NCI-H2227 (cell line): ENCODE measurements at regions not wholly inside any gene's neighbourhood (a gene's known extent, or its start where the extent isn't known, plus 50 kb on each side); places are given as distances from the start of the nearest gene placed in this dataset.
A peak's percentile ranks its signal among the peaks of the same experiment; 100 is the strongest.
"Not testable (repeated sequence)": the region's sequence is repeated elsewhere in the genome, so short reads cannot be mapped to it uniquely, and the experiment has no call there.

ENCODE experiments used
- DNase-seq: peaks from one replicate; lab custom pipeline; 2025; ENCODE audit not compliant: unreplicated experiment; lab: John Stamatoyannopoulos, UW

DNA sequence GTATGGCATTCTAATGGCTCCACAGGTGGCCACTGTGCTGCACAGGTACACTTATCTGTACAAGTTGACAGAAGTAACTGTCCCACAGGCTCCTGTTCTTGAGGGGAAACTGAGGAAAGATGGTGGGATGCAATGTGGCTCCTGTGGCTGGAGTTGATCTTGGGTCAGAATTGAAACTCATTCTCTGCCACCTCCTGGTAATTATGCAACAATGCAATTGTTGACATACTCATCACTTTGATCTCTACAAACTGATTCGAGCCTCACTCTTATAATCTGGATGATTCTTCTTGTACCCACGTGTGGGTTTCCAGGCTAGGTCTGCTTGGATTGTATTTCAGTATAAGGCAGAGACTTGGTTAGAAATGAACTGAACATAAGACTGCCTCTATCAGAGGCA, 148.8 kb downstream of the CCNG2 start:
- no peak for DNase-seq

DNA sequence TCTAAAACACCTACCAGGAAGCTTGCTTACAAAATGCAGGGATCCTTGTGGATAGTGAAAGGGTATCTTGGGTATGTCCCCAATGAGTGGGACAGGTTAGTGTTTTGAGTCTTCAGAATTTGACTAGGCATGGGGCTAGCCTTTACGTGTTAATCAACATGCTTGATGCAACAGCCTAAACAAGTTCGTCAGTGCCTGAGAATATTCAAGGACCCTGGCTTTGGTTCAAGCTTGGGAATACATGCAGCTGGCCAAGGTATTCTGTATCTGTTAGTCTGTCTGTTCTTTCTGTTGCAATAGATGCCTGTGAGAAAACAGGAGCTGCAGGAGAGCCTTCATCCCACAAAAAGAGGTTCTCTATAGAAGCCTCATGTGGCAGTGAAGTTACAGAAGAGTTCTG, 149.5 kb downstream of the CCNG2 start:
- no peak for DNase-seq

DNA sequence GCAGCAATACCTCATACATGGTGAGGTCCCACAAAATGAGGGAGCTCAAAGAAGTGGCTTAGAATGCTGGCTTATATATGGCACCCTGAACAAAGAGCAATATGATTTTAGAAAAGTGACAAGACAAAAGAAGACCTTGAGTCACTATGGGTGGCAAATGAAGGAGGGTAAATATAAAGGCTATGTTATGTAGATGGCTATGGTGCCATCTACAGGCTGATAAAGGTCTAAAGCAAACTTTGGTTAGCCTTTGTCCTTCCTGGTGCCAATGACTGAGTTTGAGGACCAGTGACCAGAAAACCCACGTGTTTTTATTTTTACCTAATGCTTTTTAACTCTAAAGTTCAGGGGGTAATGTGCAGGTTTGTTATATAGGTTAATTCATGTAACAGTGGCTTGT, 151.8 kb downstream of the CCNG2 start:
- DNase-seq = peak; percentile 2

DNA sequence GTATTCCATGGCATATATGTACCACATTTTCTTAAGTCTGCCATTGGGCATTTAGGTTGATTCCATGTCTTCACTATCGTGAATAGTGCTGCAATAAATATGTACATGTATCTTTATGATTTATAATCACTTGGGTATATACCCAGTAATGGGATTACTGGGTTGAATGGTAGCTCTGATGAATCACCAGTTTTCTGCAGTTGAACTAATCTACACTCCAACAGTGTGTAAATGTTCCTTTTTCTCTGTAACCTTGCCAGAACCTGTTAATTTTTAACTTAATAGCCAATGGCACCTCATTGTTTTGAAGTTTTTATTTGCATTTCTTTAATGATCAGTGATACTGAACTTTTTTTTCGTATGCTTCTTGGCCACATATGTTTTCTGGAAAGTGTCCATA, 152.5 kb downstream of the CCNG2 start:
- DNase-seq = no peak

DNA sequence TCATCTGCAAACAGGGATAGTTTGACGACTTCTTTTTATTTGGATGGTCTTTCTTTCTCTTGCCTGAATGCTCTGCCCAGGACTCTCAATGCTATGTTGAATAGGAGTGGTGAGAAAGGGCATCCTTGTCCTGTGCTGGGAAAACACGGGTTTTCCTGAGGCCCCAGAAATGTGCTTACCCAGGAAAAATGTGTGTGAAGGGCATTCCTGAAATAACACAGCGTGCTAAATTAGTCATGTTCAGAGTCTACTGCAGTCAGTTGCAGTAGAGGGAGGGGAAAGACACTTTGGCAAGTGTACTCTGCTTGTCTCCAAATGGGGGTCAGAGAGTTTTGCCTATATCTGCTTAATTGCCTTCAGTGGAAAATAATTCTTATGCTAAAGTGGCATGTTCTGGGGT, 153.9 kb downstream of the CCNG2 start:
- DNase-seq = no peak

DNA sequence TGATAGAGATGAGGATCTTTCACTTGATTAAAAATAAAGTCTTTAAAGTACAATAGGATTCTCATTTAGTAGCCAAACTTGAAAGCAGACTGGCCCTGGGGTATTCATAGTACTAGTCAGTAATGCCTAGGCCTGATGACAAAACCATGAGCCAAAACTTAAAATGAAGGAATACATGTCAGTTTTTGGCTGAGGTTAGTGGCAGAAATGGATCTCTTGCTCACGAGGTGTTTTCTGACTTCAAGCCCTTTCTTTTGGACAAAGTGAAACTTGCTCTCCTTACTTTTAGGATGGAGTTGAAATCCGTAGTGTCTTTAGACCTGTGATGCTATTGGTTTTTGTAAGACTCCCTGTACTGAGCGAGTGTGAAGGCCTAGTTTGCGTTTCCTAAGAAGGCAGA, 157.7 kb downstream of the CCNG2 start:
- DNase-seq = no peak

DNA sequence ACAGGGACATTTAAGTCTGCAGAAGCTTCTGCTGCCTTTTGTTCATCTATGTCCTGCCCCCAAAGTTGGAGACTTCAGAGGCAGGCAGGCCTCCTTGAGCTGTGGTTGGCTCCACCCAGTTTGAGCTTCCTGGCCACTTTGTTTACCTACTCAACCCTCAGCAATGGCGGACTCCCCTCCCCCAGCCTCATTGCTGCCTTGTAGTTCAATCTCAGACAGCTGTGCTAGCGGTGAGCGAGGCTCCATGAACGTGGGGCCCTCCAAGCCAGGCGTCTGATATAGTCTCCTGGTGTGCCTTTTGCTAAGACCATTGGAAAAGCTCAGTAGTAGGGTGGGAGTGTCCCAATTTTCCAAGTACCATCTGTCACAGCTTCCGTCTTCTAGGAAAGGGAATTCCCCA, 170.1 kb downstream of the CCNG2 start:
- DNase-seq = no peak

DNA sequence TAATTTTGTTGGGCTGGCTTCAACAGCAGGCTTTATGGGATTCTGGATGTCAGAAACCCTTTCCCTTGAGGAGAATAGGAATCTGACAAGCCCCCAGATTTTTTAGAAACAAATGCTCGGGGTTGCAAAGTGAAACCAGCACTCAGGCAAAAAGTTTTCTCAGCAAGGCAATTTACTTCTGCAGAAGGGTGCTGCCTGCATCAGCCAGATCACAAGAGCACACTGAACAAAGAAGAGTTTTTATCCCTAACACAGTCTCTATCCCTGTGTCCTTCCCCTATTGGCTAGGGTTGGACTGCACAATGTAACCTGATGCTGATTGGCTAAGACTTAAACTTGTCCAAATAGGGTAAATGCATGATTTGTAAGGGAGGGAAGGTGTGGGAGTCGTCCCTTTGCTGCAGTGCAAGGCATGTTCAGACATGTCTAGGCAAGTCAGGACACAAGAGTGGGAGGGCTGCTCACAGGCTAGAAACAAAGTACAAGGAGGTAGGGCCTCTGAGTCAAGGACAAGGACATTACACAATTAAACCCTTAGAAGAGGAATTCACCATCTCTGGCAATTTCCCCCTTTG, 175.8 kb downstream of the CCNG2 start:
- no peak for DNase-seq

DNA sequence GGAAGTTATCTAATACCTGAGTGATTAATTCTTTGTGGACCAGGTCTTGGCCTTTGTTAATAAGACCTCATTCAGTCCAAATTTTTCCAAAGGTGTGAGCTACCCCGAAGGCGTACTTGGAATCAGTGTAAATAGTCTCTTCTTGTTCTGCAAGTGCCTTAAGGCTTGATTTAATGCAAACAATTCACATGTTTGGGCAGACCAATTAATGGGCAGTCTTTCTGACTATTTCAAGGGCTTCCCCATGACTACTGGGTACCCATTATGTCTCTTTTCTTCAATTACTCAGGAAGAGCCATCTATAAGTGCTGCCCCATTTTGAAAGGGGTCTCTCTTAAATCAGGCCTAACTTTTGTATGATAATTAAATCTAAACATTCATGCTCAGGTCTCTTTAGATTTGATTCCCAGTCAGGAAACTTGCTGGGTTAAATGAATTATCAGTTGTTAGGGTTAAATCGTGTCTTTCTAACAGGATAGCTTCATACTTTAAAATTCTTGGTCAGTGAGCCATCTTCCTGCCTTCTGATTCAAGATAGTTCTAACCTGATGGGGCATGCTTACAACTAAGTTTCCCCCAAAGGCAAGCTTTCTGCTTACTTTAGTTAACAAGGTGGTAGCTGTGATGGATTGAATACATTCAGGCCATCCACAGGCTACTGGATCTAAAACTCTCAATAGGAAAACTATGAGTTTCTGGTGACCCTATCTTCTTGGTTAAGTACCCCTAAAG, 179.6 kb downstream of the CCNG2 start:
- no peak for DNase-seq

DNA sequence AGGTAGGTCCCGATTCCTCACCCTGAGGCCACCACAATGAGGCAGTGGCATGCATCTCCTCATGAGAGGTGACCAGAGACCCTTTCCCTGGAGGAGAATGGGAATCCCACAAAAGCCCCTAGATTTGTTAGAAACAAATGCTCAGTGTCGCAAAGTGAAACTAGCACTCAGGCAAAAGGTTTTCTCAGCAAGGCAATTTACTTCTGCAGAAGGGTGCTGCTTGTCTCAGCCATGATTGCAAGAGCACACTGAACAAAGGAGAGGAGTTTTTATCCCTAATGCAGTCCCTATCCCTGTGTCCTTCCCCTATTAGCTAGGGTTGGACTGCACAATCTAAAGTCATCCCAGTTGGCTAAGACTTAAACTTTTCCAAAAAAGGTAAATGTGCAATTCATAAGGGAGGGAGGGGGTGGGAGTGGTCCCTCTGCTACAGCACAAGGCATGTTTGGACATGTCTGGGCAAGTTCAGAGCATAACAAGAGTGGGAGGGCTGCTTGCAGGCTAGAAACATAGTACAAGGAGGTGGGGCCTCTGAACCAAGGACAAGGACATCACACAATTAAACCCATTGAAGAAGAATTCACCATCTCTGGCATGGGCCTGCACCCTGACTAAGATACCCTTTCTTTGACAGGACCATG, 185.3 kb downstream of the CCNG2 start:
- DNase-seq = no peak

DNA sequence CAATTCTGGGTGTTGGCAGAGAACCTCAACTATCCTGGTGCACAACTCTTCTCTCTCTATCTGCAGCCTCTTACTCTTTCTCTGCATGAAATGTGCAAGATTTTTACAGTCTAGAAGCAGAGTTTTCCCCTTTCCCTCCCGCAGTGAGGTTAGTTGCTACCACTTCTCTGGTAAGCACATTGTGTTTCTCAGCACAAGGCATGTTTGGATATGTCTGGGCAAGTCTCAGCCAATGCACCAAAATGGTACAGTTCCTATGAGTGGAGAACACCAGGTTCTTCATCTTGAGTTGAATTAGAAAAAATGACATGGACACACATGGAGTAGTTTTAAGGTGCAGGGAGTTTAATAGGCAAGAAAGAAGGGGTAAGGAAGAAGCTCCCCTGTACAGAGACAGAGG, 187.0 kb downstream of the CCNG2 start:
- DNase-seq = no peak

DNA sequence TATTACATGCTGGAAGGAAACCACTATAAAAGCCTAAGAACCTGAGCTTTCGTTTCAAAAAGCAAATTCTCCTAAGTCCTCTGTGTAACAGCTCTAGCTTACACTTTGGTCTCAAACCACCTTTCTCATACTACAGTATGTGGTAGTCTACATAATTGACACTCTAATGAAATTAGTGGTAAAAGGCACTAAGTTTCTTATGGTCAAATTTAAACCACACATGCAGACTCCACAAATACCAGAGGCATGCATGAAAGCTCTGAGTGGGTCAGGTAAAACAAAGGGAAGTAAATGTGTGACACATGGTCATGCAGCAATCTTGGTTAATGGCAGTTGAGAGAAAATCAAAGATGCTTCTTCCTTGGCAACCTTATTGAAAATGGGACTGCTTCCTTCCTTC, 187.8 kb downstream of the CCNG2 start:
- no peak for DNase-seq

DNA sequence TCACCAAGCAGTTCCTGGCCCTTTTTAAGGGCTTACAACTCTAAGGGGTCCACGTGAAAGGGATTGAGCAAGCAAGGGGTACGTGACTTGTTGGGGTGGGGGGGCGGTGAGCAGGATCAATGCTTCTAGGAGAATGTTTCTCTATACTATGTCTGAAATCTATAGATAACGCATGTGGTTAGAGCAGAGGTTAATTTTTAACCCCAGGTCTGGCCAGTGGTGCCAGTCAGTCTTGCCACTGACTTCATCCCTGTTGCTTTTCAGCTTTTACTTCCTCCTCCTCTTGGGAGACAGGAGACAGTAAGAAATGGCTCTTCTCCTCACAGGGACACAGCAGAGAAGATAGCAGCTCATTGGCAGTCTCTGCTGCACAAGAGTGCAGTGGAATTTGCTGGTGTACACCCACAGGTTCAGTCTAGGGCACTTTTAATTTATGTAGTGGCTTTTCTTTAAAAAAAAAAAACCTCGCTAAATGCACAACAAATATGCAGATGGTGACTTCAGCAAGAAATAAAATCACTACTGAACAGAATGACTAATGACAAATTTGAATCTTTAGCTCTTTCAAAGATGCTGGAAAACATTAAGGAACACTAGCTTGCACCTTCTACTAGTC, 190.5 kb downstream of the CCNG2 start:
- no peak for DNase-seq

DNA sequence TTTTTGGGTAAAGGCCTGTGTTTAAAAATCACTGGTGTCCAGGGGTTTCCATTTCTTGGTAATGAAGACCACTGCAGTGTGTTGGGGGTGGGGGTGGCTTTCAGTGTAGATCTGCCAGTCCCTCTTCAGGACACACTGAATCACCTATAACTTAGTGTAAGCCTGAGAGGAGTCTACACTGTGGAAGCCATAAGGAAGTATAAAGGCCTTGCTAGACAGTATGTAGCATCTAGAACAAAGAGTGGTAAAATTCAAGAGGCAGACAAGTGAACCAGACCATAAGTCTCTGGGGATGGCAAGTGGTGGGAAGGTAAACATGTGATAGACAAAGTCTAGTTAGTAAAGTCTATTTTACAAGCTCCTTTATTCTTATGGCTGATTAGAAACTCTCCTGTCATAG, 191.8 kb downstream of the CCNG2 start:
- no peak for DNase-seq

DNA sequence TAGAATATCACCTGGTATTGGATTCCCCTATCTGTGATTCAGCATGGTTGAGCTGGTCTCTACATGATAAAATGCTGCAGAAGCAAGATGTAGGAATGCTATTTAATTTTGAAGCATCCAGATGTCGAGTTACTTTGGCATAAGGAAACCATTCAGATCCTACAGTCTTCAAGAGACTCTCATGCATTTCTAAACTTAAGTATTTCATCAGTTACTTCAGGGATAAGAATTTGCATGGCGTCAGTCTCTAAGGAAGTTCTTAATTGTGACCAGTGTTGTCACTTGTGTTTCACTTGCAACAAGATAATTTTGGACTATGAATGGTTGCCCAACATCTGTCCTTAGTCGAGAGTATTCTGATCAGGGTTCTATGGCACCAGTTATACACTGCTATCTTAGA, 192.4 kb downstream of the CCNG2 start:
- DNase-seq = no peak

DNA sequence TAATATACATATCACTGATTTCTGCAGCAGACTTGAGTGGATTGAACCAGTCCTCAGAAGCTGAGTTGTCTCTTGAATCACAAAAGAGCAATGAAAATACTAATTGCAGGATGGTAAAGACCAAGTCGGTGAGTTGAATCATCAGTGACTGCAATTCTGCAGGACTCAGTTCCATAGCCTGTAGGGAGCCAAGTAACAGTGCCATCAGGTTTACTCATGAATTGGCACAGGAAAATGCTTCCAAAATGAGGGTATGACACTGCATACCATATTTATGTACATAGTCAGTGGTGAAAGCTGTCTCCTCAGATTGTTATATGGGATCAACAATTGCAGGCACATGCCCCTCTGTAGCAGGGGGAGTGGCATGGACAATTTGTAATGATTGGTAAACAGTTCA, 192.8 kb downstream of the CCNG2 start:
- peak; percentile 1 for DNase-seq

DNA sequence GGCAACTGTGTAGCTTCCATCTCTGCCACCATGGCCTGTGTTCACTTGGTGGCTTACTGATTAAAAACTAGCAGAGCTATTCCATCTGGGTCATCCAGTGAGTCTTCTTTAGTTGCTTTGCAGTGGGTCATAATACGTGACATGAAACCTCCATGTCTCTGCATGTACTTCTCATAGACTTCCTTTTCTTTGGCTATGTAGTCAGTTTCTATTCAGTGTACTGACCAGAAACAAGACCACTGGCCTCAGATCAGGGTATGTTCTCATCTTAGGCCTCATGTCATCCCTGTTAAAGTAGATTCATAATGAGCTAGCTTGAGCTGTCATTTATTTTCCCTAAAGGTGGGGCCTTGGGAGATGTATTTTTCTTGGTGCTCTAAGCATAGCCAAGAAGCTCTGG, 195.2 kb downstream of the CCNG2 start:
- no peak for DNase-seq

DNA sequence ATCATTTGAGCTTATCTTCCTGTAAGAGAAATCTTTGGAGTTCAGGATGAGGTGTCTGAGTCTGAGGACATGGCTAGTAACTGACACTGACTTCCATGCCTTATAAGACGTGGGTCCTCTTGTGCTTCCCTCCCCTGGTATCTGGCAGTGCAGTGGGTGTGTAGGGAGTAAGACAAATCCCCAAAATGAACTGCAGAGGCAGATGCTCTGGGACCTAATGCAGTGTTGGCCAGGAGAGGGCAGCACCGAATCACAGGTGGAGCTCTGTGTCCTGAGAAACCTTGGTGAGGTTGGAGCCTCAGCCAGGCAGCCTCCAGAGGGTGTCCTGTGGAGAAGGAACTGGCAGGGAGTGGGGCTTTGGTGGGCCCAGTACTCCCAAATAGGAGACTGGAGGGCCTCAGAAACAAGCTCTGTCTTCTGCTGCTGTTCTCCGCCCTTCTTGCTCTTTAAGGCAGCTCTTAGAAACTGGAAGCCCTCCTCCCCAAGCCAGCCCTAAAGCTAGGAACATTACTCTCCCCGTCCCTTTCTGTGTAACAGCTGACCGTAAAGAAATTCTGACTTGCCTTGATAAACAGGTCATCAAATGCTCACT, 196.8 kb downstream of the CCNG2 start:
- not testable (repeated sequence) for DNase-seq

DNA sequence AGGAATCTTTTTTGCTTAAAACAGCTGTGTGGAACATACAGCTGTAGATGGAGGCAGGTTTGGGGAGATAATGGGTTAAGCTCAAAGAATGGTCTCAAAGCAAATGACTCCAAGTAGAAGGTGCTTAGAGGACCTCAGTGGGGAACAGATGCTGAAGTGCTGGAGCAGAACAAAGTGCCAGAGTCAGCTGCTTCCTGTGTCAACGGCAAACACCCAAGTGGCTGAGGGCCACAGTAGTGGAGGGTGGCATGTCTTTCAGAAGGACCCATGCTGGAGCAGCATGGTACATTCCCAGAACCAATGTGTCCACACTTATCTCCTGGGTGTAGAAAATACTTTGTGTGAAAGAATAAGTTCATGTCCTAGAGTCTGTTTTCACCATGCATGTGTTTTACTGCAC, 197.5 kb downstream of the CCNG2 start:
- no peak for DNase-seq

DNA sequence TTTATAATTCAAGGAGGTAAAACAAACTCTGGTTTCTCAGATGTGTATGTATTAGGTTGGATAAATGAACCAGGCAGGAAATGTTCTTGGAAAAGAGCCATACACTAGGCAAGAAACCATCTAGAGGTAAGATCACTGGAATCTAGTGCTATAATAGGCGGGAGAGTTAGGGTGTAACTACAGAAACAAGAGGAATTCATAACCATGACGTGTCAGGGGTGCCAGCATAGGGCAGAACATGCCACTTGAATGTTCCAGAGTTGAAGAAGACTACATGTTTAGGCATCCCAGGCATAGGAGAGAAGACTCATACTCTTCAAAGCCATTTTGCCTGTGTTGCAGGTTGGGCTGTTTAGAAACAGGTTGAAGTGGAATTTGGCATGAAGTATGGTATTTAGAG, 198.7 kb downstream of the CCNG2 start:
- no peak for DNase-seq

DNA sequence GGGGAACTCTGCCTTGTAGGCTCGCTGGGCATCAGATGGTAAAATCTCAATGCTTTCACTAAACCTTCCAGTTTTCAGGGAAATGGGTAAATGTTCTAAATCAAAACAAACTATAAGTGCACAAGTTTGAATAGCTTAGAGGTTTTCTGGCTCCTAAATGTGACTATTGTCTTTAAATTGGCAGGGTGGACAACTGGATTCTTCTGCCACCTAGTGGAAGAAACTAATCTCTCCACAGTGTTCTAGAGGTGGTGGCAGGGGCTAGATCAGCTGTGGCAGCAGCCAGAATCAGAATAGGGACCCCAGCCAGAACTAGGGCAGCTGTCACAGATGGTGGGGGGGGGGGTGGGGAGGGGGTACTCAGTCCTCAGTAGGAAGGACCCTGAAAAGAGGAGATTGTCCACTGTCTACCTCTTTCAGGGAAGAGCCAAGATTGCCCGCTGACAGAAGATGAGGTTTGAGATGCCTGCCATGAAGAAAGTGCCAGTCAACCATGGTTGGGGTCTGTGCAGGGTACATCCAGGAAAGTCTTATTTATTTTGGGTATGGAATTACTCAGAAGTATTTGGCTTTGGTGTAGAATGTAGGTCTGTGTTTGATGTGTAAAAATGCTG, 201.4 kb downstream of the CCNG2 start:
- peak; percentile 17 for DNase-seq
